GM11168 (cell line): ENCODE measurements at regions not wholly inside any gene's neighbourhood (a gene's known extent, or its start where the extent isn't known, plus 50 kb on each side); places are given as distances from the start of the nearest gene placed in this dataset.
"Not testable (repeated sequence)": the region's sequence is repeated elsewhere in the genome, so short reads cannot be mapped to it uniquely, and the experiment has no call there.

ENCODE experiments used
- in situ Hi-C: fragments of 300-500 bp; cut with MboI; formaldehyde crosslinking; loops from one replicate; pipeline ENCODE4 v1.12.0; 2022; ENCODE audit warnings: low sequenced_read_pairs; ENCODE audit not compliant: unreplicated experiment

DNA sequence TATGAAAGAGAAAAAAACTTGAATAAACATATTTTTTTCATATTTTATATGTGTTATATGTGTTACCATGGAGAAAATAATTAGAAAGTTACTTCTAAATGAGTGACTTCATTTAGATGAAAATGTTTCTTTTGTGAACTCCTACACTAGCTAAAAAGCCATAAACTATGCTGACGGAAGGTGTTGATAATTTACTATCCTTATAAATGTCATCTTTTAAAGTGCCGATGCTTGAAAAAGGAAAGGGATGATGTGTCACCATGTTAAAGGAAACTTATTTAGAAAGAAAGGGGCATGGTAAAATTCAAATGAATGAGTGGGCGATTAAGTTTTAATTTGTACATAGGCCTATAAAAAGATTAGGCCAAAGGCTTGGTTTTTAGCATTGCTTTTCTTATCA lies 133.8 kb downstream of the SPRY1 start:
- in situ Hi-C loops = no loop called here

DNA sequence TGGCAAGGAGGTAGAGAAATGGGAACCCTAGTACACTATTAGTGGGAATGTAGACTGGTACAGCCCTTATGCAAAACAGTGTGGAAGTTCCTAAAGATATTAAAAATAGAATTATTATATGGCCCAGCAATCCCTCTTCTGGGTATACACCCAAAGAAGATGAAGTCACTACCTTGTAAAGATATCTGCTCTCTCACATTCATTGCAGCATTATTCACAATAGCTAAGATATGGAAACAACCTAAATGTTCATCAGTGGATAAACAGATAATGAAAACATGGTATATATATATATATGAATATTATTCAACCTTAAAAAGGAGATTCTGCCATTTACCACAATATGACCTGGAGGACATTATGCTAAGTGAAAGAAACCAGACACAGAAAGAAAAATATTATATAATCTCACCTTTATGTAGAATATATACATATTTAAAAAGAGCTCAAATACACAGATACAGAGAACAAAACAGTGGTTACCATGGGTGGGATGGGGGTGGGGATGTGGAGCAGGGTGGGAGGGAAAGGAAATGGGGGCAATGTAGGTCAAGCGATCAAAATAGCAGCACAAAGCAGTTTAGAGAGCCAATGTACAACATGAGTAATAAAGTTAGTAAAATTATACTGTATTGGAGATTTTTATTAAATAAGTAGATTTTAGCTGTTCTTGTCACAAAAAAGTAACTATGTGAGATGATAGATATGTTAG lies 138.6 kb downstream of the SPRY1 start:
- in situ Hi-C loops = no loop called here

DNA sequence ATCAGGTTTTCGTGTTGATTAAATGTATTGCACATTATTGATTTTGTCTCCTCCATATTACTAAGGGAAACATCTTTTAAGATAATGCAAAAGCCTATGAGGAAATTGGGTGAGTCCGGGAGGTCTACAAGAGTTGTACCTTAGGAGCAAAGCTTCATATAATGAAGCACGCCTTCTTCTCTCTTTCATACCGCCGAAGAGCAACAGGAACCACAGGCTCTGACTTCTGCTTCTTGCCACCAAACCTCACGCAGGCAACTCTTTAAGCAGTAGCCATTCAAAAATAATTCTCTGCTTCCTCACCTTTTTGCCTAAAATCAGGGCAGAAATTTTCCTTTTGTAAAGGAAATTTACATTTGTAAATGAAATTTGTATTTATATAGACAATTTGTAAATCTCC lies 139.6 kb downstream of the SPRY1 start:
- in situ Hi-C loops = no loop called here

DNA sequence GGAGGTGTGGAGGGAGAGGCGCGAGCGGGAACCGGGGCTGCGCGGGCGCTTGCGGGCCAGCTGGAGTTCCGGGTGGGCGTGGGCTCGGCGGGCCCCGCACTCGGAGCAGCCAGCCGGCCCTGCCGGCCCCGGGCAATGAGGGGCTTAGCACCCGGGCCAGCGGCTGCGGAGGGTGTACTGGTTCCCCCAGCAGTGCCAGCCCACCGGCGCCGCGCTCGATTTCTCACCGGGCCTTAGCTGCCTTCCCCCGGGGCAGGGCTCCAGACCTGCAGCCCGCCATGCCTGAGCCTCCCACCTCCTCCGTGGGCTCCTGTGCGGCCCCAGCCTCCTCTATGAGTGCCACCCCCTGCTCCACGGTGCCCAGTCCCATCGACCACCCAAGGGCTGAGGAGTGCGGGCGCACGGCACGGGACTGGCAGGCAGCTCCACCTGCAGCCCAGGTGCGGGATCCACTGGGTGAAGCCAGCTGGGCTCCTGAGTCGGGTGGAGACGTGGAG lies 141.4 kb downstream of the SPRY1 start:
- in situ Hi-C loops = not testable (repeated sequence)

DNA sequence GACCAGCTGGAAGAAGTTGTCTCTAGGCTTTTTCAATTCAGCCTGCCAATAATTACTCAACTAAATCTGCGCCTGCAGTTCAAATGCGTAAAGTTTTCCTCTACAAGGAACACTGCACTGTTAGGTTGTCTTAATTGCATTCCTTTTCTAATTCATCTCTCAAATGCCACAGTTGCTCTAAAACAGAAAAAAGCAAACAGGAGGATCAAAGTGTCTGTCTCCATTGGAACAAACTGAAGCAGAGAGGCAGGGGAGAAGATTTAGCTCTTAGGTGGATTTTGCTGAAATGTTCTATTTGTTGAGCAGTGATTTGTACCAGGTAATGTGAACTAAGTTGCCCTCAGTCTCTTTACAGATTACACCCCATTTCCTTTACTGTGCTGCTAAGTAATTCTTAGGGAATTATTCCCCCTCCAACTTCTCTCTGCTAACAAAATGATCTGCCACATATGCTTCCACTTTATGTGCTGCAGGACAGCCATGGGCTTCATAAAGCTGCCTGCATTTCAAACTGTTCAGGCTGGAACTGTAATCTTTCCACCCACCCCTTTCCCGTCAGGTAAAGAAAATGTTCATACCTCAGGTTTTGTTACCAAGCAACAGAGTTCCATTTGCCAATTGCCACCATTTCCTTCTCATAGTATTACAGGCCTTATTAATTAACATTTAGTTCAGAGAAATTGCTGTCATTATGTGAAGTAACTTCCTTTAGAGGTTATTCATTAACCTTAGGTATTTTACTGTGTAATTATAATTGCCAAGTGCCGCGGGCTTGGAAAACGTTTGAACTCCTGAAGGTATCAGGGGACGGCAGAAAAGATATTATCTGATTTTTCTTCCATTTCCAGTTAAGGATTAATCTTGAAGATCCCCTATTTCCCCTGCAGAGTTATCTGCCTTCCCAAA lies 149.3 kb downstream of the SPRY1 start:
- in situ Hi-C loops = no loop called here

DNA sequence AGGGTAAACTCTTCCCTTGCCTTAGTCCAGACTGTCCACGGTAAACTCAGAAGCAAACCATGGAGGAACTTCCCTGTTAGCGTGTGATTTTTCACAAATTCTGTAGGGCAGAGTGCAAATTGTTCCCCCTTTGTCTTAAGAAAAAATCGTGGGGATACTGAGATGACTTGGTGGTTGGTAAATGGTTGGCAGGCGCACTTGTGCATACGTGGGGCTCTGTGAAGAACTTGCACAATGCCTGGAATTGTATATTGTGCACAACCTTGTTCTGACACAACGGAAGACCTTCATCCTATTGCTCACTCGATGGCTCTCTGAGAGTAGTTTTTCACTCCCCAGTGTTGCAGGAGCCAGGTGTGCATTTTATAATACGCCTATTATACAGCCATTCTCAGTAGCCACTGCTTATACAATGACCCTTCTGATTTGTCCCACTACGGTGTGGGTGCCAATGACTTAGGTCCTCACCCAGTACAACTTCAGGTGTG lies 150.0 kb downstream of the SPRY1 start:
- in situ Hi-C loops = no loop called here

DNA sequence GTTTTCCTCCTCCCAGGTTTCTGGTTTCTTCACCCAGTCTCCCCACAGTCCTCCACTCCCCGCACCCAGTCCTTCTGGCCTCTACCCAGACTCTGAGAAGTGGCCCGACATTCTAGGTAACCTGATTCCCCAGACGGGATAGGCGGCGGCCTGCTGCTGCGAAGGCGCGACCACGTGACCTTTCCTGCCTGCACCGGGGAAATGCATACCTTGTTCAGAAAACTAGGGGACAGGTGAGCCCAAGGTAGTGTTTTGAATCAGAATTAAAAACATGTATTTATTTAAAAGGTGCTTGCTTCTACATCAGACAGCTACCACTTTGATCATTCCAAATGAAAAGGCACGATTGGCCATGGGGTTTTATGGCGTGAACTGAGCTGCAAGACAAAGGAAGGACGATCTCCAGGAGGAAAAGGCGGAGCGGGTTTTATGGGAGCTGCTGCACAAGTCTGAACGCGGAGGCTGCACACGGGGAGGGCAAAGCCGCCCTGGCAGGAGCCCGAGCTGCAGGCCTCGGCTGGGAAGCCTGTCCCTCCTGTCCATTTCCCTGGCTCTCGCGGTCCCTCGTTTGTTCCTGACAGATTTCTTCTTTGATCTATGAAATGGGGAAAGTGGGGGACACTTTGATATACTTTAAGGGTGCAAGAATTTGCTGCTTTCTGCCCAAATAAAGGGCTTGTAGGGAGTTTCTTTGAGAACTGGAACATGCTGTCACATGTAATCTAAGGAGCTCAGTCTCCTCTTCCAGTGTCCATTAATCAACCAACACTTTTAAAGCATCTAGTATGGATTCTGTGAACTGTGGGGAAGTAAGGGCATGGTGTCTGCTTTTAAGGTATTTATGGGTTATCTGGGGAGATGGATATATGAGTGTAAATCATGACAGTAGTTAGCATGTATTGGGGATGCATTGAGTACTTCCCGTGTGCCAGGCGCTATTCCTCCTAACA lies 150.9 kb downstream of the SPRY1 start:
- in situ Hi-C loops = no loop called here

DNA sequence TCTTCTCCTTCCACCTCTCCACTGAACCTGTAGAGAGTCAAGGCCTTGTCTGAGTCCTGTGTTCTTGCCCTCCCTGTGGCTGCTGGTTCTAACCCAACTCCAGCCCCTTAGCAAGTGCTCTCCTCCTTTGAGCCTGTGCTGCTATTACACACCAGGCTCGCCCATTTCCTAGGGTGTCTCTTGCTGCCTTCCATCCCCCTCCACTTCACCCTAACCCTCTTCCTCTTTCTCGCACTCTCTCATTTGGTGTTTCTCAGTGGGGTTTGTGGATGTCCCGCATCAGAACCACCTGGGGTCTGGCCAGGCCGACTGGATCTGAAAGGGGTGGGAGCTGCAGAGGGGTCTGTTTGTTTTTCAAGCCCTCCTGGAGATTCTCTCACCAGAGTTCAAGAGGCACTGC lies 156.7 kb downstream of the SPRY1 start:
- in situ Hi-C loops = no loop called here

DNA sequence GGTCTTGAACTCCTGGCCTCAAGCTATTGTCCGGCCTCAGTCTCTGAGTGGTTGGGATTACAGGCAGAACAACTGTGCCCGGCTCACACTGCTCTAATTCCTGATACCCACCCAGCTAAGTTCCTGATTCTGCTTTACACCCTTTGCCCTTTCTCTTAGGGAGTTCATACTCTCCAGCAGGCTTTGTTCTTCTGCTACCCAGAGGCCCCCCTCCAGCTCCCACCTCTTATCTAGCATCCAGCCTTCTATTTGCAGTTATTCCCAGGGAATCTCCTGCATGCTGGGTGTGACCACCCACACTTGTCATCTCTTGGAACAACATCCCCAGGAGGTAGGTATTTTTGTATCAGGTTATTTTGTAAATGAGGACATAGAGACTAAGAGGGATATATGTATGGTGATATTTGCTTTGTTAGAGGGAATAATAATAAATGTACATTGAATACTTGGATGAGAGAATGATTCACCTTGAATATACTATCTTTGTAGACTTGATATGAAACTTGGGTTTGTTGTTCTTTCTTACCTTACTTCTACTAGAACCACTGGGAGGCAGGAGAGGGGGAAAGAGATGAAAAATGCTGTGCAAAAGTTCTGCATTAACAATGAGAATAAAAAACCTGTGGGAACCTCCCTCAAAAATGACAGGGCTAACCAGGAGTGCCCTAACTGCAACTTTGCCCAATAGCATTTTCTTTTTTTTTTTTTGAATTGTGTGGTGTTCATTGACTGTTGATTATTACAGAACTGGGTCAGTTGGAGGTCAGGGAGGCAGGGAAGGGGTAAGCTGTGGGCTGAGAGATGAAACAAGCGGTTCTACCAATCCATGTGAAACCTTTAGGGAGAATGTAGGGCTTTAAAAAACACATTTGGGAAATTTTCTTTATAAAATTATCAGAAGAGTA lies 157.4 kb downstream of the SPRY1 start:
- in situ Hi-C loops = no loop called here

DNA sequence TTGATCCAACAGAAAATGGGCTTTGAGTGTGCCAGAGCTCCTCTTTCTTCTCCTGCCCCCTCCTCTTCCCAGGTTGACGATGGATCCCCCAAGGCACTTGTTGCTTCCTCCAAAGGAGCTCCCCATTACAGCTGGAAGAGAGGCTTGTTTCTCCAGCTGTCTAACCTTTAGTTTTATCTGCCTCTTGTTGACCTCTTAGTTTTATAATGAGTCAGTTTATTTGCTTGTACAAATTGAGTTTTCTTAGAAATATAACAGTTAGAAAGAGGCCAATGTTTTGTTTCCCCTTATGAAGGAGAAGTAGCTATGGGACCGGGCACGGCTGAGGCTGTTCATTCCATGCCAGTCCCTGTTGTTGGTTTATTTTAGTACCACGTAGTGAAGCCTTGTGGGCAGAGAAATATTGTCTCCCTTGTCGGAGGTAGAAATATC lies 158.2 kb downstream of the SPRY1 start:
- in situ Hi-C loops = no loop called here

DNA sequence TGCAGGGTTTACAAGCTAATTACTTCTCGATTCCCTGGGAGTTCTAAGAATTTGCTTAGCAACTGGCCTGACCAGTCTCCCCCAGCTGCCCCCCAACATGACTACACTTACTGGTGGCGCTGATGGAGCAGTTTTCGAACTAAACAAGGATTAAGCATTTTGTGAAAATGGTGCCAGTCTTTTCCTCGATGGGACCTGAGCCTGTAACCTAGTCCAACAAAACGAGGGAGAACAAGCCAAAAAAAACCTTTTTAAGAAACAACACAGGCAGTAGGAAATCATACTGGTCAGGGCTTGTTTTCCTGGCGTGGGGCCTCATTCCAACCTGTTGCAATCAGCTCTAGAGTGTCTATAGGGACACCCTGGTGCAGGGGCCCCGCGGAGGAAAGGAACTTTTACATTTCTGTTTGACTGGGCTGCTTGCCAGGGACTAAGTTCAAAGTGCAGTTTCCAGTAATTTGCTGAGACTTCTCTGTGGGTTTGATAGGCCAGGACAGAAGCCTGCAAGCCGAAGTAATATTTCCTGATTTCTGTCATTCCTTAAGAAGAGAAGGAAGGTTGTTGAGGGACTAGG lies 158.7 kb downstream of the SPRY1 start:
- in situ Hi-C loops = no loop called here

DNA sequence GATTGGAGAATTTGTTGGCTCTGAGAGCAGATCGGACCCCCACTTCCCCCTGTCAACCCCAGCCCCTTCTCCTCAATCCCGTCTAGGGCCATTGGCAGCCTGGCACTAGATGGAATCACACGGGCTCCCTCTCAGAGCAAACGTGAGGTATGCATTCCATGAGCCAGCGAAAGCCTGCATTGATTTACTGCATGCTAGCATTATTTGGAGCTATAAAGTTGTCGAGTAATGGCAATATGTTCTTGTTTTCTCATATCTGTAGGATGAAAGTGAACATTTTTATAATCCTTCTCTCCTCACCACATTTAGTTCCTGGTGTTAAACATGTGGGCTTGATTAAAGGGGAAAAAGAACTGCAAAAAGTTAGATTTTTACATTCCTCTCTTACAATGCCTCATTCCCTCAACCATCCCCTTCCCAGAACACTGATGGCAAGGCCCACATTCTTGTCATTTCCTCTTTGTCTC lies 159.2 kb downstream of the SPRY1 start:
- in situ Hi-C loops = no loop called here

DNA sequence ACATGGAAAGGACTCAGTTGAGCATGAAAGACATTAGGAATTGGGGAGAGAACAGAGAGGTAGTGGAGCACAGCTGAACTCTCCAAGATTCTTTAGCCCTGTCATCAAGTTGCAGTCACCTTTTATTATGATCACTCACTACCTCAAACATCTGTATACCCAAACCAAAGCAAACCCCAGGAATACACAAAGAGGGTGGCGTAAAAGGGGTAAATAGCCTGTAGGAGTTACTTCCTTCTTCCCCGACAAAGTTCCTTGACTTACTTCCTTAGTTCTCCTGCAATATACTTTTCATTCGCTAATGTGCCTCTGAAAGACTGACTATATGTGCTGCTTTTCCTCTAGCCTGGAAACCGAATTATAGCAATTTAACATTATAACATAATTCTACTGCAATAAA lies 159.9 kb downstream of the SPRY1 start:
- in situ Hi-C loops = no loop called here

DNA sequence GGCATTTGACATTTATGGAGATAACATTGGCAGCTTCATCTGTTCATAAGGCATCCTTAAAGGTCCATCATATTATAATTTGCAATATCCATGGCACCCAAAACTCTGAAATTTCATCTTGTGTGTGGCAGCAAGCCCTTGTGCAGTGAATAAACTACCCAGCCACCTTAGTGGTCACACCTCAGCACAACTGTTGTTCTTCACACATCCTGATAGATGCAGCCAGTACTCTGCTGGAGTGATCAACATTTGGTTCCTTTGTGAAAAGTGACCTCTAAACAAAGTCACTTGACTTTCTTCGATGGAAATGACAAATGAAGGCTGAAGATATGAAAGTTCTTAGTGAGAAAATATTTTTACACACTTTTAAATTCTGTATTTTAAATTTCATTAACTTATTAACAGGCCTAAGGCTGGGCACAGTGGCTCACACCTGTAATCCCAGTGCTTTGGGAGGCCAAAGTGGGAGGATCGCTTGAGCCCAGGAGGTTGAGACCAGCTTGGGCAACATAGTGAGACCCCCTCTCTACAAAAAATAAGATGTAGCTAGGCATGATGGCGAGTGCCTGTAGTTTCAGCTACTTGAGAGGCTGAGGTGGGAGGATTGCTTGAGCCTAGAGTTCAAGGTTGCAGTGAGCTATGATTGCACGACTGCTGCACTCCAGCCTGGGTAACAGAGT lies 161.4 kb downstream of the SPRY1 start:
- in situ Hi-C loops = no loop called here

DNA sequence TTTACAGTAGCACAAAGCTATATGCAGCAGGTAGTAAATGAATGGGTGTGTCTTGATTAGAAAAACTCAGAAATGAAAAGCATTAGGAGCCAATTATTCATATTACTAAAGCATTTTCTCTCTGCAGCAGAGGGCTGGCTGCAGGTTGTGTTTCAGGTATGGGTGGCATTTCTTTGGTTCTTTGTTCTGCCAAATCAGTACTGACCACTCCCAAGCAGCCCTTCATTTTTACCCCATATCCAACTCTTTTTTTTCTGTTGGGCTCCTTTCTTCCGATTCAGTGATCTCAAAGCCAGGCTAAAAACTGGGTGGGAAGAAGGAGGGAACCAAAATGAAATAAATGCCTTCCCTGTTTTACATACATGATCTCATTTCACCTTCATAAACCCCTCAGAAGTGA lies 162.3 kb downstream of the SPRY1 start:
- in situ Hi-C loops = no loop called here

DNA sequence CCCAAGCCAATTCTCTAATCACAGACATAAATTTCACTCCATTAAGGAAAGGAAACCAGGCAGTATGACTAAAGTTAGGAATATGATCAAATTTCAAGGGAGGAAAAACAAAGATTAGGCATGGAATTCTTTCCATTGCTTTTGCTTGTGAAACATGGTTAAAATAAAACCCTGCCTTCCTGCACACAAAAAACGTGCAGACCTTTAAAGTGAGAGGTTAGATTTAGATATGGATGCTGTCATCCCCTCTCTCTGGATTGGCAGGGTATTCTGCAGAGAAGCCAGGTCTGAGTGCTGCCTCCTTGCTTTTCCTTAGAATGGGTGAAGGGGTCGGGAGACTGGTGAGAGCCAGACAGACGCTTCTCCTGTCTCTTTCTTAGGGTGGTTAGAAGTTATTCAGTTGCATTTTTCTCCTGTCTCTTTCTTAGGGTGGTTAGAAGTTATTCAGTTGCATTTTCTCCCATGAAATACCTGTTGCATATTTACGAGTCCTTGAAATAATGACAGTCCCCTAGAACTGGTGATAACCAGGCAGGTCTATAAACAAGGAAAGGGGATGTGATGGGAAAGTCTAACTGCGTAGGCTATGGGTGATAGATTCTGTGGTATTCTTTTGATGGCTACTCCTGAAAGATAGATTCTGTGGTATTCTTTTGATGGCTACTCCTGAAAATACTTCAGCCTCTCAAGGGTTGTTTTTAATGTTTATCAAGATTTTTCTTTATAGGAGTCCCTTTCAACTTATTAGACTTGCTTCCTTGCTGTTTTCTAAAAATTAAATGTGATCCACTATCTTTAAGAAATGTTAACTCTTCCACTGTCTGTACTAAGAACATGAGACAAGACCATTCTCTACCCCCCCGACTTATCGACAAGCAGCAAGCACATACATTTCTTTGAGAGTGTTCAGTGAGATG lies 163.6 kb downstream of the SPRY1 start:
- in situ Hi-C loops = no loop called here

DNA sequence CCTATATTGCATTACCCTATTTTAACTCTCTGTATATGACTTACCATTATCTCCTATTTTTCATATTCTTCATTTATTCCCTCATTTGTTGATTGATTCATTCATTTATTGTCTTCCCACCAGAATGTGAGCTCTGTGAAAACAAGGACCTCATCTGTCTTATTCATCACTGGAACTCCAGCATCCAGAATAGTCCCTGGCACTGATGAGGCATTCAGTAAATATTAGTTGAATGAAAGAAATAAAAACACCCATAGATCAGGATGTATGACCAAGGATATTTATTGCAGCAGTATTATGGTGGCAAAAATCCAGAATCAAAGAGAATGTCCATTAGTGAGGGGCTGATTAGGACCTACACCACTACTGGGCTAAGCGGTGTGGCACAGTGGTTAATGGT lies 164.9 kb downstream of the SPRY1 start:
- in situ Hi-C loops = no loop called here
